ENCODE measurements at regions not wholly inside any gene's neighbourhood (a gene's known extent, or its start where the extent isn't known, plus 50 kb on each side); places are given as distances from the start of the nearest gene placed in this dataset.
A peak's percentile ranks its signal among the peaks of the same experiment; 100 is the strongest.

DNA sequence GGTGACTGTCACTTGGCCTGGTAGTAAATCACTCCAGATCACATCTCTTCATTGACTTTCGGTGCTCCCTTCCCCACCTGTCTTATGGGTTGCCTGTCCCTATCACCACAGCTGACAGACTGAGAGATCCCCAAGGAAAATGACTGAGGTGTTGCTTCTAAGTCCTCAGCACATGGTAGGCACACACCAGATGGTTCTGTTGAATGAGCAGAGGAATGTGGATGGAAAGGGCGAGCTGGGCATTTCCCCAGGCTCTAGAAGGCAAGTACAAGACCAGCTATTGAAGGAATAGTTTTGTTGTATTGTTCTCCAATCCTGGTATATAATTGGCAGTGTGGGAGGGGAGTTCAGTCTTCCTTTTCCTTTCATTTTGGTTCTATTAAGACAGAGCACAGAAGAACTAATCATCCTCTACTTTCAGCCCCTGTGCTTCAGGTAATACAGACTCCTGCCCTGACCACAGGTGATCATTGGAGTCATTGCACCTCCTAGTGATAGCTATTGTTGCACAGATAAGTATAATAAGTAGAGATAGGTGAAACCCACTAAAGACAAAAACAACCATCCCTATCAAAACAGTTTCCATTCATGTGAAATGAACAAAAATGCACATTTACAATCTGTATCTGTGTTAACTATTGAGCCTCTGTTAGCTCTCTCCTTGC lies 158.6 kb downstream of the TRAM1L1 start:
- Histone ChIP-seq H3K4me1 (ENCODE audit: low read depth) (no peaks in the 10 kb centered on the region), H3K4me3 (no peak overlapping the region), H3K9me3 (no peaks in the 10 kb centered on the region), H3K36me3 (ENCODE audit: low read depth) (no peaks in the 10 kb centered on the region)
- intact Hi-C loops (cut with DNase I, micrococcal nuclease), result no loop called here
- DNase-seq (no peak), ATAC-seq (no peak)
- TF ChIP-seq, protein P1, sequence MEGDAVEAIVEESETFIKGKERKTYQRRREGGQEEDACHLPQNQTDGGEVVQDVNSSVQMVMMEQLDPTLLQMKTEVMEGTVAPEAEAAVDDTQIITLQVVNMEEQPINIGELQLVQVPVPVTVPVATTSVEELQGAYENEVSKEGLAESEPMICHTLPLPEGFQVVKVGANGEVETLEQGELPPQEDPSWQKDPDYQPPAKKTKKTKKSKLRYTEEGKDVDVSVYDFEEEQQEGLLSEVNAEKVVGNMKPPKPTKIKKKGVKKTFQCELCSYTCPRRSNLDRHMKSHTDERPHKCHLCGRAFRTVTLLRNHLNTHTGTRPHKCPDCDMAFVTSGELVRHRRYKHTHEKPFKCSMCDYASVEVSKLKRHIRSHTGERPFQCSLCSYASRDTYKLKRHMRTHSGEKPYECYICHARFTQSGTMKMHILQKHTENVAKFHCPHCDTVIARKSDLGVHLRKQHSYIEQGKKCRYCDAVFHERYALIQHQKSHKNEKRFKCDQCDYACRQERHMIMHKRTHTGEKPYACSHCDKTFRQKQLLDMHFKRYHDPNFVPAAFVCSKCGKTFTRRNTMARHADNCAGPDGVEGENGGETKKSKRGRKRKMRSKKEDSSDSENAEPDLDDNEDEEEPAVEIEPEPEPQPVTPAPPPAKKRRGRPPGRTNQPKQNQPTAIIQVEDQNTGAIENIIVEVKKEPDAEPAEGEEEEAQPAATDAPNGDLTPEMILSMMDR (IDR thresholded peaks at IDR 0.05), result no peak

DNA sequence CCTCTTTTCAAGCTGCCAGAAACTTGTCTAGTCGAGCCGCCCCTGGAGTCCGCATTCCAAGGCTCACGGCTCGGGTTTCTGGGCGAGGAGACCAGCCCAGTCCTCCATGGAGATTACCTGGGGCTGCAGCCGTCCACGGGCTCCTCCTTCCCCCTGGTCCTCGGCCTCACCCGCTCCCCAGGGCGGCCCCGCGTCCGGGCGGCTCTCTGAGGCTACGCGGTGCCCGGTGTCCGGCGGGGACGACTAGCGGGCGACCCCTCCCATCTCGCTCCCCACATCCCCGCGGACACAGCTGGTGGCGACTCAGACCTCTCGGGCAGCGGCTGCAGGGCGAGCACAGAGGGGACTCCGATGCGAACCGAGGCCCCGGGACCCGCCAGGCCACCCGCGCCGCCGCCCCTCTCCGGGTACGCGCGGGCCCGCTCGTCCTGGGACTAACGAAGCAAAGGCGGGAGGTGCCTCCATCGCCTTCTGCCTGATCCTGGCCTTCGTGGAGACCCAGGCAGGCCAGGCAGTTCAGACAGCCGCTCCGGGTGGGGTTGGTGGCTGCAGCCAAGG lies 159.4 kb downstream of the TRAM1L1 start:
- TF ChIP-seq, protein P1 (IDR thresholded peaks at IDR 0.05), result no peak
- H3K9me3 ChIP-seq, result no peaks in the 10 kb centered on the region
- H3K4me3 ChIP-seq, result no peak overlapping the region
- no peaks in the 10 kb centered on the region for H3K36me3 ChIP-seq (ENCODE audit: low read depth)
- intact Hi-C loops (cut with DNase I, micrococcal nuclease), result no loop called here
- no peak for ATAC-seq
- DNase-seq, result peak in 1 of 3 donors; percentile 30
- H3K4me1 ChIP-seq (ENCODE audit: low read depth), result no peaks in the 10 kb centered on the region

DNA sequence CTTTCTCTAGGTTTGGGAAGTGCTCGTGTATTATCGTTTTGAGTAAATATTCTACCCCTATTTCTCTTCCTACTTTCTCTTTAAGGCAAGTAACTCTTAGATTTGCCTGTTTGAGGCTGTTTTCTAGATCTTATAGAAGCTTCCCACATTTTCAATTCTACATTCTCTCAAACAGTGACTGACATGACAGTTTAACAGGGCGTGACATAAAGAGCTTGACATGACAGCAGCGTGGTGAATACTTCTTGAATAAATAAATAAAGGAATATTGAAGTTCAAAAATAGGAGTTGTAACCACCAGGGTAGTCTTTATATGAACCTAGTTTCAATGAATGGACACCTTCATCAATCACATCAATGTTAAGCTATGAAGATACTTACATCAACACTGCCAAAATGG lies 162.0 kb downstream of the TRAM1L1 start:
- TF ChIP-seq, protein P1 (IDR thresholded peaks at IDR 0.05), result no peak
- Histone ChIP-seq H3K4me1 (ENCODE audit: low read depth) (no peaks in the 10 kb centered on the region), H3K36me3 (ENCODE audit: low read depth) (no peaks in the 10 kb centered on the region), H3K9me3 (no peaks in the 10 kb centered on the region), H3K4me3 (no peak overlapping the region)
- intact Hi-C loops (cut with DNase I, micrococcal nuclease), result no loop called here
- no peak for ATAC-seq
- DNase-seq, result no peak

DNA sequence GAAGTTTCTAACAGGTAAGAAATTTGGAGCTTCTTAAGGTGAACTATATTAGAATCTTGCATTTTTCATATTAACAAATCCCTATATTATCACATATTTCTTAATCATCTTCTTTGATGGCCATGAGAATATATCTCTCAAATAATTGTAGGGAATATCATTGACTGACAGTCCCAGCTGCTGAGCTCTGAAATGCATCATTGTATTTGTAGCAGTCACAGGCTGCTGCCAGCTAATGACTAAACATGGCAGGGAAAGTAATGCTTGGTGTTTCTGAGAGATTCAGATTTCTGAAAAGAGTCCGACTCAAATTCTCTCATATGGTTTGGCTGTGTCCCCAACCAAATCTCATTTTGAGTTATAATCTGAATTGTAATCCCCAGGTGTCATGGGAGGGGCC lies 171.9 kb downstream of the TRAM1L1 start:
- ATAC-seq, result no peak
- Histone ChIP-seq H3K4me1 (ENCODE audit: low read depth) (no peaks in the 10 kb centered on the region), H3K9me3 (no peaks in the 10 kb centered on the region), H3K4me3 (no peak overlapping the region), H3K36me3 (ENCODE audit: low read depth) (no peaks in the 10 kb centered on the region)
- intact Hi-C loops (cut with DNase I, micrococcal nuclease), result no loop called here
- DNase-seq, result no peak
- TF ChIP-seq, protein P1 (IDR thresholded peaks at IDR 0.05), result no peak

DNA sequence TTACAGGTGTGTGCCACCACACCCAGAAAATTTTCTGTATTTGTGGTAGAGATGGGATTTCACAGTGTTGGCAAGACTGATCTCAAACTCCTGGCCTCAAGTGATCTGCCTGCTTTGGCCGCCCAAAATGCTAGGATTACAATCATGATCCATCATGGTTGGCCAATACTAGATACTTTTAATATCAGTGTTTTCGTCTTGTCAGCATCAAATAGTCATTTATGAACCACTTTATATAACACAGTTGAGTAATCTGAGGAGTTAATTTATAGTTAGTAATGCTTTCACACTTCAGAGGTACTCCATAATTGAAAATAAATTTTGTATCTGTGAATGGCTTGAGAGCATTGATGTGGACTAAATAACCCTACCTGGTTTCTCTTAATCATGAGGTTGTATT lies 178.6 kb downstream of the TRAM1L1 start:
- H3K4me1 ChIP-seq (ENCODE audit: low read depth), result no peaks in the 10 kb centered on the region
- ATAC-seq (no peak), DNase-seq (no peak)
- H3K4me3 ChIP-seq, result no peak overlapping the region
- intact Hi-C loops (cut with DNase I, micrococcal nuclease), result no loop called here
- no peaks in the 10 kb centered on the region for H3K9me3 ChIP-seq
- H3K36me3 ChIP-seq (ENCODE audit: low read depth), result no peaks in the 10 kb centered on the region
- TF ChIP-seq, protein P1 (IDR thresholded peaks at IDR 0.05), result no peak

Measured in mucosa of descending colon (tissue), 3 donors.